Spleen (tissue), 7 donors: ENCODE measurements at regions not wholly inside any gene's neighbourhood (a gene's known extent, or its start where the extent isn't known, plus 50 kb on each side); places are given as distances from the start of the nearest gene placed in this dataset.

Experiments
- POLR2A ChIP-seq, 3 donors: fragments of 450-650 bp; IDR thresholded peaks; one replicate each; pipeline ENCODE4 v1.5.1; 2017; ENCODE audit warnings: antibody characterized with exemption in 3 of 3, mild to moderate bottlenecking in 1 of 3
- POLR2AphosphoS5 ChIP-seq, 3 donors: sonication (generic); formaldehyde crosslinking; IDR thresholded peaks; one replicate each; pipeline ENCODE4 v1.5.1; 2017; ENCODE audit warnings: antibody characterized with exemption in 3 of 3
- TF ChIP-seq, protein P1 (sequence below), 11 experiments: fragments of 200-600 bp in 7 of 11; fragments of 450-650 bp in 4 of 11; sonication (generic) in 4 of 11; IDR thresholded peaks in 8 of 11; conservative IDR thresholded peaks in 3 of 11; 1 replicate in 7 of 11; 2 replicates in 4 of 11; pipeline versions ENCODE4 v1.4.0 to v1.8.0; 2016 to 2021; ENCODE audit warnings: antibody characterized with exemption in 11 of 11, inconsistent platforms in 4 of 11, mild to moderate bottlenecking in 1 of 11
- donor health status: DM: no; HTN: no; CAD: no; lungs with moderate emphysema.
- donor health status: DM: no; HTN: no; CAD: no.
- donor health status: DM: no; HTN: no; CAD: no.

GRCh38 chr6:112841553-112842329, 494.6 kb downstream of the RFPL4B start:
- TF ChIP-seq POLR2AphosphoS5 (IDR thresholded peaks at IDR 0.05) (no peak), POLR2A (IDR thresholded peaks at IDR 0.05) (no peak)
- TF ChIP-seq, protein P1, sequence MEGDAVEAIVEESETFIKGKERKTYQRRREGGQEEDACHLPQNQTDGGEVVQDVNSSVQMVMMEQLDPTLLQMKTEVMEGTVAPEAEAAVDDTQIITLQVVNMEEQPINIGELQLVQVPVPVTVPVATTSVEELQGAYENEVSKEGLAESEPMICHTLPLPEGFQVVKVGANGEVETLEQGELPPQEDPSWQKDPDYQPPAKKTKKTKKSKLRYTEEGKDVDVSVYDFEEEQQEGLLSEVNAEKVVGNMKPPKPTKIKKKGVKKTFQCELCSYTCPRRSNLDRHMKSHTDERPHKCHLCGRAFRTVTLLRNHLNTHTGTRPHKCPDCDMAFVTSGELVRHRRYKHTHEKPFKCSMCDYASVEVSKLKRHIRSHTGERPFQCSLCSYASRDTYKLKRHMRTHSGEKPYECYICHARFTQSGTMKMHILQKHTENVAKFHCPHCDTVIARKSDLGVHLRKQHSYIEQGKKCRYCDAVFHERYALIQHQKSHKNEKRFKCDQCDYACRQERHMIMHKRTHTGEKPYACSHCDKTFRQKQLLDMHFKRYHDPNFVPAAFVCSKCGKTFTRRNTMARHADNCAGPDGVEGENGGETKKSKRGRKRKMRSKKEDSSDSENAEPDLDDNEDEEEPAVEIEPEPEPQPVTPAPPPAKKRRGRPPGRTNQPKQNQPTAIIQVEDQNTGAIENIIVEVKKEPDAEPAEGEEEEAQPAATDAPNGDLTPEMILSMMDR (IDR thresholded peaks at IDR 0.05 in 8 of 11, conservative IDR thresholded peaks at IDR 0.05 in 3 of 11) = no peak
